Gastroesophageal sphincter (tissue), 4 donors: ENCODE measurements at regions not wholly inside any gene's neighbourhood (a gene's known extent, or its start where the extent isn't known, plus 50 kb on each side); places are given as distances from the start of the nearest gene placed in this dataset.

Source experiments
- ATAC-seq: fragments of 150-250 bp; one replicate; pipeline ENCODE4 v1.9.1; 2016; ENCODE audit warnings: mild to moderate bottlenecking, moderate library complexity
- H3K27ac ChIP-seq, 4 donors: fragments of 200-600 bp; sonication (generic) in 3 of 4; 1 replicate in 3 of 4; 2 replicates in 1 of 4; pipeline ENCODE4 v1.5.1; 2016 to 2019
- H3K27me3 ChIP-seq: fragments of 200-600 bp; sonication (generic); one replicate; pipeline ENCODE4 v1.5.1; 2019
- H3K36me3 ChIP-seq, 2 donors: fragments of 200-600 bp; sonication (generic); one replicate each; pipeline ENCODE4 v1.5.1; 2019; ENCODE audit warnings: control low read depth in 1 of 2
- H3K4me1 ChIP-seq, 3 donors: fragments of 200-600 bp; sonication (generic); 1 replicate in 2 of 3; 2 replicates in 1 of 3; pipeline ENCODE4 v1.5.1; 2016 to 2019; ENCODE audit warnings: control low read depth in 2 of 3
- H3K4me3 ChIP-seq, 2 donors: fragments of 200-600 bp; sonication (generic); one replicate each; pipeline ENCODE4 v1.5.1; 2019; ENCODE audit warnings: mild to moderate bottlenecking in 1 of 2, moderate library complexity in 1 of 2
- H3K9me3 ChIP-seq, 3 donors: fragments of 200-600 bp; sonication (generic); one replicate each; pipeline ENCODE4 v1.5.1; 2017 to 2019; ENCODE audit warnings: control low read depth in 2 of 3
- CTCF ChIP-seq, 4 experiments: fragments of 200-600 bp in 2 of 4; fragments of 450-650 bp in 2 of 4; sonication (generic) in 1 of 4; IDR thresholded peaks; one replicate each; pipeline ENCODE4 v1.5.1; 2017 to 2019; ENCODE audit warnings: antibody characterized with exemption in 4 of 4, mild to moderate bottlenecking in 2 of 4, moderate library complexity in 2 of 4
- EP300 ChIP-seq: sonication (generic); formaldehyde crosslinking; IDR thresholded peaks from one replicate; pipeline ENCODE4 v1.6.1; 2017; ENCODE audit warnings: antibody characterized with exemption, mild to moderate bottlenecking
- POLR2A ChIP-seq, 2 donors: fragments of 450-650 bp; IDR thresholded peaks; one replicate each; pipeline ENCODE4 v1.6.1; 2017; ENCODE audit warnings: antibody characterized with exemption in 2 of 2, mild to moderate bottlenecking in 2 of 2, moderate library complexity in 1 of 2
- POLR2AphosphoS5 ChIP-seq: sonication (generic); formaldehyde crosslinking; IDR thresholded peaks from one replicate; pipeline ENCODE4 v1.6.1; 2017; ENCODE audit warnings: antibody characterized with exemption
- WGBS, 2 donors: methylation state at CpG; one replicate each; pipeline ENCODE4 v1.1.5; 2018; ENCODE audit warnings: low coverage in 1 of 2; 5-methylcytosine and 5-hydroxymethylcytosine counted together

DNA sequence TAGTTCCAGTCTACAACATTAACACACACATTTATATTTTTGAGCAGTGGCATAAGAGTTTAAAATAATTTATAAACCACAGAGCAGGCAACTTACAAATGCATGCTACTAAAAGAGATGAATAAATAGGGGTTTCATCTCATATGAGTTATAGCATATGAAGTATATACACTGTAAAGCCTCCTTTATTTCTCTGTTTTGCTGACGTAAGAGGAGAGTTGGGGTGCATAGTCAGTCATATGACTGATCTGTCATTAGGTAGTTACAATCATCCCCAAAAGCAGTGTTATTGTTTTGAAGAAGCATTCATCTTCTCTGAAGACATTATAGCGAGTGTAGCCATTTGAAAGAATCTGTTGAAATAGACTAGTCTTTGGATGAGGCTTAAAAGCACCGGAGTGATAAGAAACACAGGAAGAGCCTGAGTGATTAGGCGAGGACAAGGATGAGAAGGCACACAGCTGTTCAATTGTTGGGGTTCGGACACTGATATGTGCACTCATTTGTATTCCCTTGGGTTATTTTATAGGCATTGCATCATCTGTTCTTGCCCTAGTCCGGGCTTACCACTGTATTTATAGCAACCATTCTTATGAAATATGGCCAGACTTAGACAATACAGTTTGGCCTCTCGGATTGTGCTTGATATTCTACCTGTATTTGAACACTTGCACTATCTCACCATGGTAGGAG is 325.7 kb downstream of the SAMD5 start:
- WGBS, 2 donors, result 58 to 64% methylated on average over 5 to 7 of the region's 7 CpGs
- no peaks in the 10 kb centered on the region for H3K4me1 ChIP-seq
- no peaks in the 10 kb centered on the region for H3K36me3 ChIP-seq
- no peak overlapping the region for H3K27ac ChIP-seq
- H3K27me3 ChIP-seq, result no peaks in the 10 kb centered on the region
- no peak overlapping the region for H3K4me3 ChIP-seq
- TF ChIP-seq CTCF (IDR thresholded peaks at IDR 0.05), result no peak
- no peak for TF ChIP-seq POLR2A (IDR thresholded peaks at IDR 0.05)
- no peak for TF ChIP-seq POLR2AphosphoS5
- TF ChIP-seq EP300, result no peak
- no peaks in the 10 kb centered on the region for H3K9me3 ChIP-seq
- no peak for ATAC-seq

DNA sequence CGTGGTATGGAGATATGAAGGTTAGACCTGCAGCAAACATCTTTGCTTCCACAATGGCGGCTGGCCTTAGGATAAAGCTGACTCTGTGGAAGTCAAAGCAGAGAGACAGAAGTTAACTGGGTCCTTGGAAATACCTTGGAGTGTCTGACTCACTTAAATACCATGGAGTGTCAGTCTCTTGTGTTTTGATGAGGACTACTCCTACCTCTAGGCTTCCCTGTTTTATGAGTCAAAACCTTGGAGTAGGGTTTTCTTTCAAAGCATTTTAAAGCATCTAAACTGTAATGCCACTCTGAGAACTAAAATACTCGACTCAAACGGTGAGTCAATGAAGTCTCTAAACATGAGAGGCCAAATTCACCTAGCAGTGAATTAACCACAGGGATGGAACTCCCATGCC is 329.1 kb downstream of the SAMD5 start:
- H3K36me3 ChIP-seq, result no peaks in the 10 kb centered on the region
- ATAC-seq, result no peak
- TF ChIP-seq EP300 (no peak), CTCF (IDR thresholded peaks at IDR 0.05) (no peak), POLR2A (IDR thresholded peaks at IDR 0.05) (no peak), POLR2AphosphoS5 (no peak)
- H3K4me3 ChIP-seq, result no peak overlapping the region
- H3K4me1 ChIP-seq, result no peaks in the 10 kb centered on the region
- 85 to 94% methylated on average over 4 of the region's 4 CpGs for WGBS, 2 donors
- H3K27me3 ChIP-seq, result no peaks in the 10 kb centered on the region
- H3K9me3 ChIP-seq, result no peaks in the 10 kb centered on the region
- H3K27ac ChIP-seq, result no peak overlapping the region

- Histone ChIP-seq H3K36me3 (no peaks in the 10 kb centered on the region), H3K27me3 (no peaks in the 10 kb centered on the region), H3K4me3 (no peak overlapping the region), H3K27ac (no peak overlapping the region), H3K9me3 (no peaks in the 10 kb centered on the region), H3K4me1 (no peaks in the 10 kb centered on the region)
- 34 to 41% methylated on average over 2 of the region's 2 CpGs for WGBS, 2 donors
- no peak for ATAC-seq
- TF ChIP-seq POLR2A (IDR thresholded peaks at IDR 0.05) (no peak), POLR2AphosphoS5 (no peak), EP300 (no peak), CTCF (IDR thresholded peaks at IDR 0.05) (no peak)
Observed at GRCh38 chr6:147839708-147840610, 331.5 kb downstream of the SAMD5 start.

GRCh38 chr6:147841547-147842148 is 333.2 kb downstream of the SAMD5 start:
- no peak for TF ChIP-seq EP300
- no peak for TF ChIP-seq CTCF (IDR thresholded peaks at IDR 0.05)
- no peak for TF ChIP-seq POLR2A (IDR thresholded peaks at IDR 0.05)
- no peak for TF ChIP-seq POLR2AphosphoS5
- Histone ChIP-seq H3K9me3 (no peaks in the 10 kb centered on the region), H3K4me3 (no peak overlapping the region), H3K4me1 (no peaks in the 10 kb centered on the region), H3K27me3 (no peaks in the 10 kb centered on the region), H3K27ac (no peak overlapping the region), H3K36me3 (no peaks in the 10 kb centered on the region)
- WGBS, 2 donors, result 36 to 83% methylated on average over 1 of the region's 1 CpG
- ATAC-seq, result no peak
